Neural cell (in vitro differentiated cells): ENCODE measurements at regions not wholly inside any gene's neighbourhood (a gene's known extent, or its start where the extent isn't known, plus 50 kb on each side); places are given as distances from the start of the nearest gene placed in this dataset.

Source experiments
- CTCF ChIP-seq: fragments of 450-650 bp; IDR thresholded peaks from 2 replicates; pipeline ENCODE4 v1.5.1; 2014; ENCODE audit warnings: antibody characterized with exemption, mild to moderate bottlenecking, moderate library complexity; ENCODE audit not compliant: poor library complexity, severe bottlenecking
- EZH2 ChIP-seq: fragments of 200-600, 300-800 bp; shearing (Covaris generic), sonication (generic); IDR thresholded peaks from 2 replicates; pipeline ENCODE4 v1.6.1; 2014; ENCODE audit warnings: antibody characterized with exemption, low read length, borderline replicate concordance, mild to moderate bottlenecking; ENCODE audit not compliant: insufficient read depth, poor library complexity, severe bottlenecking
- MXI1 ChIP-seq: fragments of 450-650 bp; conservative IDR thresholded peaks from 2 replicates; pipeline ENCODE4 v1.6.1; 2014; ENCODE audit warnings: antibody characterized with exemption, mild to moderate bottlenecking; ENCODE audit not compliant: poor library complexity, severe bottlenecking
- RAD21 ChIP-seq: fragments of 450-650 bp; conservative IDR thresholded peaks from 2 replicates; pipeline ENCODE4 v1.6.1; 2014; ENCODE audit warnings: antibody characterized with exemption, mild to moderate bottlenecking, moderate library complexity

- TF ChIP-seq CTCF (no peak), RAD21 (no peak), EZH2 (no peak), MXI1 (no peak)
Observed at GRCh38 chr2:19784456-19784855, 117.3 kb downstream of the TTC32 start.
